ENCODE measurements at regions not wholly inside any gene's neighbourhood (a gene's known extent, or its start where the extent isn't known, plus 50 kb on each side); places are given as distances from the start of the nearest gene placed in this dataset.

DNA sequence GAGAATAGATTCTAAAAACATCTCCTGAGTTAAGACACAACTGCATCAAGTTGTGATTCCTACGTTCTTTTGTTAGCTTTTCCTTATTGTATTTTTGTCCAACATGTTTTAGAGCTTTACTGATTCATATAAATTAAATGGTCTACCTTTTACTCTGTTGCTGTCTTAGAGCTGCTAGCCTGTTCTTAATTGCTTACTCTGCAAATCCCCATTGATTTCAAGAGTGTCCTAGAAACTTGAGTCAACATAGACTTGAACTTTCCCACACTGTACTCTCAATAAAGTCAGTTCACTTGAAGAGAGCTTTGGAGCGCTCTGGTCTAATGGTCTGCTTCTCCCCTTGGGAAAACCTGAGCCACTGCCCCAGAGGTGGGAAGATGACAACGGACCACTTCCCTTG, 343.9 kb downstream of the CCER1 start:
- no peak overlapping the region for H3K27ac ChIP-seq
- H3K36me3 ChIP-seq = no peaks in the 10 kb centered on the region
- no peaks in the 10 kb centered on the region for H3K27me3 ChIP-seq (ENCODE audit: insufficient read depth, low read depth, severe bottlenecking)
- TF ChIP-seq, protein P1, sequence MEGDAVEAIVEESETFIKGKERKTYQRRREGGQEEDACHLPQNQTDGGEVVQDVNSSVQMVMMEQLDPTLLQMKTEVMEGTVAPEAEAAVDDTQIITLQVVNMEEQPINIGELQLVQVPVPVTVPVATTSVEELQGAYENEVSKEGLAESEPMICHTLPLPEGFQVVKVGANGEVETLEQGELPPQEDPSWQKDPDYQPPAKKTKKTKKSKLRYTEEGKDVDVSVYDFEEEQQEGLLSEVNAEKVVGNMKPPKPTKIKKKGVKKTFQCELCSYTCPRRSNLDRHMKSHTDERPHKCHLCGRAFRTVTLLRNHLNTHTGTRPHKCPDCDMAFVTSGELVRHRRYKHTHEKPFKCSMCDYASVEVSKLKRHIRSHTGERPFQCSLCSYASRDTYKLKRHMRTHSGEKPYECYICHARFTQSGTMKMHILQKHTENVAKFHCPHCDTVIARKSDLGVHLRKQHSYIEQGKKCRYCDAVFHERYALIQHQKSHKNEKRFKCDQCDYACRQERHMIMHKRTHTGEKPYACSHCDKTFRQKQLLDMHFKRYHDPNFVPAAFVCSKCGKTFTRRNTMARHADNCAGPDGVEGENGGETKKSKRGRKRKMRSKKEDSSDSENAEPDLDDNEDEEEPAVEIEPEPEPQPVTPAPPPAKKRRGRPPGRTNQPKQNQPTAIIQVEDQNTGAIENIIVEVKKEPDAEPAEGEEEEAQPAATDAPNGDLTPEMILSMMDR (IDR thresholded peaks at IDR 0.05; ENCODE audit: low read depth, low read length) = no peak
- no peaks in the 10 kb centered on the region for H3K9me3 ChIP-seq (ENCODE audit: severe bottlenecking)
- no peak overlapping the region for H3K4me3 ChIP-seq (ENCODE audit: low read depth, low read length)
- no peak for DNase-seq

DNA sequence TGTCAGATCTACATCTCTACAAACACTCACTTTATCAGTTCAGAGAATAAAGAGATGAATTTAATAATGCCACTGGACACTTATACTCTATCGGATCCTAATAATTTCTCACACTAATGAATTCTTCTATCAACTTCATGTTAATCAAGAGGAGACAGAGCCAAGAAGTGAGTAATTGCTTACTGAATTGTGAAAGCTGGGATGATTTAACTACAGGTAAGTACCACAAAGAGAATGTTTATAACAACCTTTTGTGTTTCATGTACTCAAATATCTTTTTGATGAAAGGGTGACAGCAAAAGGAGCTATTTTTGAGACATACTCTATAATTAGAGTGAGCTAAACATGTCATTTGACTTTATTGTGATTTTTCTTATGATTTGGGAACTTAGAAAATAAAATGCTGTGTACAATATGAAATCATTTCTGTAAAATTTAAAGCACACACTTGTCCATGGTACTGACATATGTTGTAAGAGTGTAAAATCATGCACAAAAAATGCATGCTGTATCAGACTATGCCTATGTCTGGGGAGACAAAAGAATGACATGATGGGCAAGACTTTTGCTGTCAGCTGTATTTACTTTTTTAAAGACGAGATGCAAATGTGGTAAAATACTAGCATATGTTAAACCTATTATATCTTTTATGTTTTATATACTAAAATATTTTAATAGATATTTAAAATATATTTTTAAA, 361.2 kb downstream of the CCER1 start:
- no peaks in the 10 kb centered on the region for H3K27me3 ChIP-seq (ENCODE audit: insufficient read depth, low read depth, severe bottlenecking)
- no peak overlapping the region for H3K4me3 ChIP-seq (ENCODE audit: low read depth, low read length)
- TF ChIP-seq, protein P1 (IDR thresholded peaks at IDR 0.05; ENCODE audit: low read depth, low read length) = no peak
- no peaks in the 10 kb centered on the region for H3K36me3 ChIP-seq
- no peaks in the 10 kb centered on the region for H3K9me3 ChIP-seq (ENCODE audit: severe bottlenecking)
- no peak for DNase-seq
- H3K27ac ChIP-seq = no peak overlapping the region

DNA sequence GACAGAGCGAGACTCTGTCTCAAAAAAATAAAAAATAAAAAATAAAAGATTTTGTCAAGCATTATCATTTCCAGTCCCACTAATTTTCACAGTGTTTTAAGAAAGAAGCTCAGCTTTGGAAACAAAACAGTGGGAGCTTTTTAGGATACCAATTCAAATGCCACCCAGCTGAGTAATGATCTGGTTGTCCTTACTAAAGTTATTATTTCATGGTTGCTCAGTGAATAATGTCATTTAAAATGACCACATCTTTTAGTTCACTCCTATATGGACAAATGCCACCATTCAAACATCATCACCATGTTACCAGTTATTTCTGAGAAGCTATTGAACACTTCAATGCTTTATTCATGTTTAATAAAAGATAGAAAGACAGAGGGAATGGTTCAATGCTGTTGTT, 365.0 kb downstream of the CCER1 start:
- Histone ChIP-seq H3K27me3 (ENCODE audit: insufficient read depth, low read depth, severe bottlenecking) (no peaks in the 10 kb centered on the region), H3K4me3 (ENCODE audit: low read depth, low read length) (no peak overlapping the region), H3K36me3 (no peaks in the 10 kb centered on the region), H3K9me3 (ENCODE audit: severe bottlenecking) (no peaks in the 10 kb centered on the region), H3K27ac (no peak overlapping the region)
- DNase-seq = no peak
- TF ChIP-seq, protein P1 (IDR thresholded peaks at IDR 0.05; ENCODE audit: low read depth, low read length) = no peak

DNA sequence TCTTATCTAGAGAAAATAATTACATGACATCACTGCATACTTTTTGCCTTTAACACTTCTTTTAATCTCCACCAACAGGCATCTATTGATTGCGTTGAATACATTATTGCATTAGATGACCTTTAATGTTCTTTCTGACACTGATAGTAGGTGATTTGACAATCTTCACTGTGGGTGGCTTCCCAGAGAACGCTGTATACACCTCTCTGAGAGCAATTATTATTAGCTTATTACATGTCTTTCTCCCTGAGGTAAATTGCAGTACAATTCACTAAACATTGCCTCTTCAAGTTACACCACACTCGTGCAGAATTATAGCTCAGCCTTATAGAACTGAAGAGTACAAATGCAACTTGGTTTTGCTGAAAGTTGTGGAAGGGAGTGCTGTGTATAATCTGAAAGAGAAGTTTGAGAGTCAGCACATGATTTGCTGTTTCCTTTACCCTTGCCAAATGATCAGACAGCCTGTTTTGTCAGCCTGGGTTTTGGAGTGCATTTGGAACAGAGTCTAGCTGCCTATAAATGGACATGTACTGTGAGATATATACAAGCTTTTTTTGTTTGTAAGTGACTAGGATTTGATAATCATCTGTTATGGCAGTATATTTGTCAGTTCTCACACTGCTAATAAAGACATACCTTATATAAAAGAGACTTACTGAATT, 369.2 kb downstream of the CCER1 start:
- no peaks in the 10 kb centered on the region for H3K27me3 ChIP-seq (ENCODE audit: insufficient read depth, low read depth, severe bottlenecking)
- DNase-seq = no peak
- no peak overlapping the region for H3K27ac ChIP-seq
- no peaks in the 10 kb centered on the region for H3K9me3 ChIP-seq (ENCODE audit: severe bottlenecking)
- TF ChIP-seq, protein P1 (IDR thresholded peaks at IDR 0.05; ENCODE audit: low read depth, low read length) = no peak
- no peak overlapping the region for H3K4me3 ChIP-seq (ENCODE audit: low read depth, low read length)
- no peaks in the 10 kb centered on the region for H3K36me3 ChIP-seq

DNA sequence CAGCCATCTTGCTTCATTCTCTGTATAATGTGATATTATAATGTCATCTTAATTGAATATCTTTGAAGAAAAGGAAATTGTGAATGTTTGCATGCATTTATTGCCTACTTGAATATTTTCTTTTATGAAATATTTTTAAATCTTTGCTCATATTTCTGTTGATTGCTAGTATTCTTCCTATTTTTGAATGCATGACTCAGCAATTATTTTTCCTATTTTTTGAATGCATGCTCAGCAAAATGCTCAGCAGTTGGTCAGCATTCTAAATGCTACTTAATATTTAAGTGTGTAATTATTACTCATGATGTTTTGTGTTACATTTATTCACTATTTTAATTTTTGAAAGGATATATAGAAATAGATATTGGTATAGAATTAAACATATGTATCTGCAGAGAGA, 378.3 kb downstream of the CCER1 start:
- Histone ChIP-seq H3K27ac (no peak overlapping the region), H3K4me3 (ENCODE audit: low read depth, low read length) (no peak overlapping the region), H3K36me3 (no peaks in the 10 kb centered on the region), H3K27me3 (ENCODE audit: insufficient read depth, low read depth, severe bottlenecking) (no peaks in the 10 kb centered on the region), H3K9me3 (ENCODE audit: severe bottlenecking) (peaks cover 3% of the 10 kb centered on the region)
- no peak for DNase-seq
- TF ChIP-seq, protein P1 (IDR thresholded peaks at IDR 0.05; ENCODE audit: low read depth, low read length) = no peak
